Caco-2 (cell line): ENCODE measurements at regions not wholly inside any gene's neighbourhood (a gene's known extent, or its start where the extent isn't known, plus 50 kb on each side); places are given as distances from the start of the nearest gene placed in this dataset.

ENCODE experiments used
- BruUV-seq: library from RNA; stranded (reverse); fragments of 400-500 nt; replicated peaks from 2 replicates; lab custom pipeline; 2021; lab: Mats Ljungman, UMichigan
- CTCF ChIA-PET: fragments of 300-600 bp; sonication (Branson Sonifier 250); formaldehyde crosslinking; loops from one replicate; lab custom pipeline; 2022; ENCODE audit warnings: antibody characterized with exemption; lab: Charles Lee
- POLR2A ChIA-PET: fragments of 300-600 bp; sonication (Branson Sonifier 250); formaldehyde crosslinking; loops from one replicate; lab custom pipeline; 2022; ENCODE audit warnings: antibody characterized with exemption; lab: Charles Lee
- DNase-seq, 2 experiments: peaks; one replicate each; pipeline versions ENCODE4 v3.0.0 to v3.0.0-alpha.2; 2020 to 2022
- H3K27me3 ChIP-seq: replicated peaks from 2 replicates; pipeline ENCODE4 v1.6.0; 2011; ENCODE audit warnings: low read length; ENCODE audit not compliant: control insufficient read depth, insufficient read depth
- H3K36me3 ChIP-seq: 2 replicates; pipeline ENCODE4 v1.5.1; 2011; ENCODE audit warnings: low read length; ENCODE audit not compliant: control insufficient read depth, insufficient read depth
- H3K4me1 ChIP-seq: fragments of 250-450 bp; sonication (Bioruptor Pico); 2 replicates; pipeline ENCODE4 v1.5.1; 2020; ENCODE audit warnings: mild to moderate bottlenecking
- H3K4me3 ChIP-seq: 2 replicates; pipeline ENCODE4 v1.5.1; 2011; ENCODE audit warnings: low read depth, mild to moderate bottlenecking, control low read depth, low read length
- H3K9me3 ChIP-seq: fragments of 250-450 bp; sonication (Bioruptor Pico); 2 replicates; pipeline ENCODE4 v1.5.1; 2020; ENCODE audit warnings: mild to moderate bottlenecking, moderate library complexity
- H3K27ac Mint-ChIP-seq: one replicate; pipeline ENCODE4 v1.8.0; 2022; ENCODE audit warnings: mixed read lengths; ENCODE audit not compliant: unreplicated experiment
- H3K27me3 Mint-ChIP-seq: one replicate; pipeline ENCODE4 v1.8.0; 2022; ENCODE audit warnings: mixed read lengths; ENCODE audit not compliant: insufficient read depth, unreplicated experiment
- H3K36me3 Mint-ChIP-seq: one replicate; pipeline ENCODE4 v1.8.0; 2022; ENCODE audit warnings: mild to moderate bottlenecking, mixed read lengths; ENCODE audit not compliant: insufficient read depth, unreplicated experiment
- H3K4me1 Mint-ChIP-seq: one replicate; pipeline ENCODE4 v1.8.0; 2022; ENCODE audit warnings: low read depth, mixed read lengths; ENCODE audit not compliant: unreplicated experiment
- H3K4me3 Mint-ChIP-seq: one replicate; pipeline ENCODE4 v1.8.0; 2022; ENCODE audit warnings: mild to moderate bottlenecking, moderate library complexity, mixed read lengths; ENCODE audit not compliant: unreplicated experiment
- H3K9me3 Mint-ChIP-seq: one replicate; pipeline ENCODE4 v1.8.0; 2022; ENCODE audit warnings: mixed read lengths; ENCODE audit not compliant: unreplicated experiment
- CTCF ChIP-seq, 2 experiments: fragments of 200-600 bp in 1 of 2; IDR thresholded peaks; 1 replicate in 1 of 2; 2 replicates in 1 of 2; pipeline versions ENCODE4 v1.5.1 to v1.8.0; 2011 to 2022; ENCODE audit warnings: antibody characterized with exemption in 1 of 2, control low read depth in 1 of 2, inconsistent platforms in 1 of 2, low read depth in 1 of 2, low read length in 1 of 2, mild to moderate bottlenecking in 1 of 2, moderate library complexity in 1 of 2; ENCODE audit not compliant: insufficient read depth in 1 of 2, severe bottlenecking in 1 of 2, unreplicated experiment in 1 of 2
- intact Hi-C: fragments of 100-400 bp; cut with micrococcal nuclease; formaldehyde crosslinking; loops from one replicate; pipeline ENCODE4 v1.10.0; 2022; ENCODE audit not compliant: unreplicated experiment

DNA sequence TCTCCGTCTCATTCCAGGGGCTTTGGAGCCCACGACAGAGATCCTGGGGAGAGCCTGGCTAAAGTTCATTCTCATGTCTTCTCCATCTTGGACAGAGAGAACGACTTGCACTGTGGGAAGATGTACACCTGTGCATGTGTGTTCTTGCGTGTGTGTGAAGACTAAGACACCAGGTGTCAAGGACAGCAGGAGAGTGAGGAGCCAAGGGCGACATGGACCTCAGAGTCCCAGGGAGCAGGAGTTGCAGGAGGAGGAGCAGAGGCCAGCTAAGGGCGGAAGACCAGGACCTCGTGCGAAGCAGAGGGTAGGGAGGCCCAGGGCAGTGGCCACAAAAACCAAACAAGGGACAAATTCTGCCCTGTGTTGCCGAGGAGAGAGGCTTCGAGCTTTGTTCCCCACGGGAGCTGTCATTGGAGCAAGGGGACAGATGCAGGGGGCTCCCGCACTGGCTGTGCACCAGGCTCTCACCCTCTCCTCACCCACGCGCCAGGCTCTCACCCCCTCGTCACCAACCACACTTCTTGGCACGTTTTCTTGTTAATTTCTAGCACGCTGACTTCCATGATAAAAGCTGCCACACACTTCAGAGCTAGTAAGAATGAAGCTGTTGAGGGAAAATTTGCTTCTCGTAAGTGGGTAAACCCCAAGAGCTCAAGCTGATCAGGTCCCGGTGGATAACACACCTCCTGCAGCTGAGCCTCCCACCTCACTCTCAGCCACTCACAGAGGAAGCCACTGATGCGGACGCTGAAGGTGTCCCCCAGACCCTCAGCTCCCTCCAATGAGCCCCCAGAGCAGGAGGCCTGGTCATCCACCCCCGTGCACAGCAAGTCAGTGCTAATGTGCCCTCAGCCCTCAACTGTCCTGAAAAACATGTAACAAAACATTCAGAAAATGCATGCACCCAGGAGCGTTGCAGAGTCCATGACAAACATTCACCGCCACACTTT lies 62.6 kb downstream of the DLL1 start:
- H3K27me3 ChIP-seq, result no peaks in the 10 kb centered on the region
- no peak for DNase-seq
- intact Hi-C loops, result no loop called here
- Mint-ChIP-seq H3K4me1 (no peaks in the 10 kb centered on the region), H3K27me3 (no peaks in the 10 kb centered on the region), H3K27ac (no peak overlapping the region), H3K4me3 (no peak overlapping the region), H3K9me3 (no peaks in the 10 kb centered on the region), H3K36me3 (peaks cover 2% of the 10 kb centered on the region)
- POLR2A ChIA-PET, result no interaction called here
- H3K4me1 ChIP-seq, result no peaks in the 10 kb centered on the region; the same call in 1 of the 2 replicates
- no peaks in the 10 kb centered on the region for H3K36me3 ChIP-seq
- BruUV-seq, result no TSS peak
- H3K4me3 ChIP-seq, result no peak overlapping the region
- H3K9me3 ChIP-seq, result no peaks in the 10 kb centered on the region
- CTCF ChIA-PET, result no interaction called here
- no peak for TF ChIP-seq CTCF (IDR thresholded peaks at IDR 0.05; ENCODE audit: insufficient read depth in 1 of 2, low read depth in 1 of 2, low read length in 1 of 2, severe bottlenecking in 1 of 2, unreplicated experiment in 1 of 2)

- CTCF ChIA-PET, result no interaction called here
- no peak for DNase-seq
- Mint-ChIP-seq H3K4me3 (no peak overlapping the region), H3K27me3 (no peaks in the 10 kb centered on the region), H3K4me1 (no peaks in the 10 kb centered on the region), H3K27ac (no peak overlapping the region), H3K9me3 (no peaks in the 10 kb centered on the region), H3K36me3 (no peaks in the 10 kb centered on the region)
- H3K27me3 ChIP-seq, result no peaks in the 10 kb centered on the region
- POLR2A ChIA-PET, result no interaction called here
- H3K9me3 ChIP-seq, result no peaks in the 10 kb centered on the region
- no peaks in the 10 kb centered on the region; the same call in 1 of the 2 replicates for H3K4me1 ChIP-seq
- BruUV-seq, result no TSS peak
- H3K4me3 ChIP-seq, result no peak overlapping the region
- intact Hi-C loops, result no loop called here
- H3K36me3 ChIP-seq, result no peaks in the 10 kb centered on the region
- no peak for TF ChIP-seq CTCF (IDR thresholded peaks at IDR 0.05; ENCODE audit: insufficient read depth in 1 of 2, low read depth in 1 of 2, low read length in 1 of 2, severe bottlenecking in 1 of 2, unreplicated experiment in 1 of 2)
Observed at GRCh38 chr6:170227521-170227983, 63.3 kb downstream of the DLL1 start.

- no TSS peak for BruUV-seq
- peak in 1 of 2 experiments; percentile 6 for DNase-seq
- ChIA-PET POLR2A (no interaction called here), CTCF (no interaction called here)
- no peaks in the 10 kb centered on the region for H3K9me3 Mint-ChIP-seq
- TF ChIP-seq CTCF (IDR thresholded peaks at IDR 0.05; ENCODE audit: insufficient read depth in 1 of 2, low read depth in 1 of 2, low read length in 1 of 2, severe bottlenecking in 1 of 2, unreplicated experiment in 1 of 2), result no peak
- H3K27ac Mint-ChIP-seq, result no peak overlapping the region
- Histone ChIP-seq H3K27me3 (no peaks in the 10 kb centered on the region), H3K4me1 (no peaks in the 10 kb centered on the region; the same call in 1 of the 2 replicates), H3K4me3 (no peak overlapping the region), H3K36me3 (no peaks in the 10 kb centered on the region), H3K9me3 (no peaks in the 10 kb centered on the region)
- H3K27me3 Mint-ChIP-seq, result no peaks in the 10 kb centered on the region
- H3K4me1 Mint-ChIP-seq, result no peaks in the 10 kb centered on the region
- H3K36me3 Mint-ChIP-seq, result no peaks in the 10 kb centered on the region
- H3K4me3 Mint-ChIP-seq, result no peak overlapping the region
- intact Hi-C loops, result no loop called here
Observed at GRCh38 chr6:170226647-170227046, 64.2 kb downstream of the DLL1 start.
